ENCODE measurements at regions not wholly inside any gene's neighbourhood (a gene's known extent, or its start where the extent isn't known, plus 50 kb on each side); places are given as distances from the start of the nearest gene placed in this dataset.

DNA sequence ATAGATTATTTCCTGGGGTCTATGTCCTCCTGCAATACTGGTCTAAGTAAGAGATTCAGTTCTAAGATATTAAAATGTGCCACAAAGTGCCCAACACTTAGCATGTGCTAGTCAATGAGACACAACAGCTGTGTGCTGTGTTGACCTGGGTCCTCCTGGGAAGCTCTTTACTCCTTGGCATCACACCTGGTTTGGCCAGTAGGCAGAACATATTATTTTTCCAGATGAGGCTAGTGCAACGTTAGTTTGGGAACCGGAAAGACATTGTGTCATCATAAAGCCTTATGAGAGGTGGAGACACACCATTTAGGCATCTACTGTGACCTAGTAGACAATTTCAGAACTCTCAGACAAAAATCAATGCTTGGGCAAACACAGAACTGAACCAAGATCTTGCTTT is 197.8 kb downstream of the MID1IP1 start:
- DNase-seq (ENCODE audit: low read depth, low spot score), result no peak
- in situ Hi-C loops (cut with HindIII; ENCODE audit: low sequenced_read_pairs), result no loop called here

DNA sequence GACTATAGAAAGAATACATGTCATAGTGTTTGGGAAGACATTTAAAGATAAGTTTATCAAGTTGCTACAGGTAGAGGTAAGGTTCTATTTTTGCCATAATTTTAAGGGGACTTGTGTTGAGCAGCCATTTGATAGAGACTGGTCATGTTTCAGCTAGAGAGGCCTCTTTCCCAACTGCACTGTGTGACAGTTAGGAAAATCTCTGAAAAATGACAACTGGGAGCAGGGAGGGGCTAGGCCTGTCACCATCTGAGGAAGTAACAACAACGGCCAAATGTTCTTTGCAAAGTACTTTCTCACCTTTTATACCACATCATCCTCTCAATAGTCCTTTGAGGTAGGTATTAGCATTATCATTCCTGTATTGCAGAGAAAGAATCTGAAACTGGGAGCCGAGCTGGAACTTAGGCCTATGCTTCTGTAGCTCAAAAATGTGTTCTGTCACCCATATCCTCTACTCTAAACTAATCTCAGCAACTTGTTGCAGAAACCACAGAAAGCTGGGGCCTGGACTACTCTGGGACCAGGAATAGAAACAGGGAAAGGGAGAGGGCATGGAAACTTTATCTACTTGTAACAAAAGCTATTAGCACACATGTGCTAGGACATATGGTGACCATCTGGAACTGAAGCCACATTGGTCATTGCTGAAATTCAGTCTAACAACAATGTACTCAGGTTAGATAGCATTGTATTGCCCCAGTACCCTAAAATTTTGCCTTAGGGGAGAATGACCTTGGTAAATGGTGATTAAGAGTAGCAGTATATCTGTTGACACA is 198.9 kb downstream of the MID1IP1 start:
- in situ Hi-C loops (cut with HindIII; ENCODE audit: low sequenced_read_pairs), result no loop called here
- DNase-seq (ENCODE audit: low read depth, low spot score), result no peak
- no peak overlapping the region for H3K4me3 ChIP-seq (ENCODE audit: low read depth, low read length)
- TF ChIP-seq, protein P1, sequence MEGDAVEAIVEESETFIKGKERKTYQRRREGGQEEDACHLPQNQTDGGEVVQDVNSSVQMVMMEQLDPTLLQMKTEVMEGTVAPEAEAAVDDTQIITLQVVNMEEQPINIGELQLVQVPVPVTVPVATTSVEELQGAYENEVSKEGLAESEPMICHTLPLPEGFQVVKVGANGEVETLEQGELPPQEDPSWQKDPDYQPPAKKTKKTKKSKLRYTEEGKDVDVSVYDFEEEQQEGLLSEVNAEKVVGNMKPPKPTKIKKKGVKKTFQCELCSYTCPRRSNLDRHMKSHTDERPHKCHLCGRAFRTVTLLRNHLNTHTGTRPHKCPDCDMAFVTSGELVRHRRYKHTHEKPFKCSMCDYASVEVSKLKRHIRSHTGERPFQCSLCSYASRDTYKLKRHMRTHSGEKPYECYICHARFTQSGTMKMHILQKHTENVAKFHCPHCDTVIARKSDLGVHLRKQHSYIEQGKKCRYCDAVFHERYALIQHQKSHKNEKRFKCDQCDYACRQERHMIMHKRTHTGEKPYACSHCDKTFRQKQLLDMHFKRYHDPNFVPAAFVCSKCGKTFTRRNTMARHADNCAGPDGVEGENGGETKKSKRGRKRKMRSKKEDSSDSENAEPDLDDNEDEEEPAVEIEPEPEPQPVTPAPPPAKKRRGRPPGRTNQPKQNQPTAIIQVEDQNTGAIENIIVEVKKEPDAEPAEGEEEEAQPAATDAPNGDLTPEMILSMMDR (IDR thresholded peaks at IDR 0.05; ENCODE audit: low read depth, low read length), result no peak

More for the DNA sequence above, 197.8 kb downstream of the MID1IP1 start:
- TF ChIP-seq, protein P1 (IDR thresholded peaks at IDR 0.05; ENCODE audit: low read depth, low read length), result no peak
- no peak overlapping the region for H3K4me3 ChIP-seq (ENCODE audit: low read depth, low read length)

DNA sequence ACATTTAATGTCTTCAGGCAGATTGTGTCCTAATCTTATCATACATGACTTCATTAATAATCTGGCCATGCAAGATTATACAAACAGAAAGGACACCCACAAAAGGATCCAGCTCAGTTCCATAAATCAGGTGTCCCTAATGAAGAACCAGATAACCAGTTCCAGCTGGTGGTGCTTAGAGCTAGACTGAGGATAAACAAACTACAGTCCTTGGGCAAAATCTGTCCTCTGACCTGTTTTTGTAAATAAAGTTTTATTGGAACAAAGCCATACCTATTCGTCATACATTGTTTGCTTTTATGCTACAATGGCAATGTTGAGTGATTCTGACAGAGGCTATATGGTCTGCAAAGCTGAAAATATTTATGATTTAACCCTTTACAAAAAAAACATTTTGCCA is 199.5 kb downstream of the MID1IP1 start:
- H3K4me3 ChIP-seq (ENCODE audit: low read depth, low read length), result no peak overlapping the region
- in situ Hi-C loops (cut with HindIII; ENCODE audit: low sequenced_read_pairs), result no loop called here
- TF ChIP-seq, protein P1 (IDR thresholded peaks at IDR 0.05; ENCODE audit: low read depth, low read length), result no peak
- DNase-seq (ENCODE audit: low read depth, low spot score), result no peak

DNA sequence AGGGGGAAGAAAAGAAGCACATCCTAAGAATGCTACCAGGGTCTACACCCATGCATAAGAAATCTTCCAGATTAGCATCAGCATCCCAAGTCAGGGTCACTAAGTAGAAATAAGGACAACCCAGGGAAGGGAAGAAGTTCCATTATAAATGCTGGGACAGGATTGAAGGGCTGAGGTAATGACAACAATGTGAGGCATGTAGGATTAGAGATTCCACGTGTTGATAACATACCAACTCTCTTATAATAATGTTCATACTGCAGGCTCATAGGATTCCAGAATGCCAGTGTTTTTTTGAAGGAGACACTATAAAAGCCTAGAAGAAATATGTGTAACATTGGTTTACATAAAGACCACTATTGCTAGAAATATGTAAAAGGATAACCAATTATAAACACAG is 201.2 kb downstream of the MID1IP1 start:
- TF ChIP-seq, protein P1 (IDR thresholded peaks at IDR 0.05; ENCODE audit: low read depth, low read length), result no peak
- DNase-seq (ENCODE audit: low read depth, low spot score), result no peak
- in situ Hi-C loops (cut with HindIII; ENCODE audit: low sequenced_read_pairs), result no loop called here
- H3K4me3 ChIP-seq (ENCODE audit: low read depth, low read length), result no peak overlapping the region

DNA sequence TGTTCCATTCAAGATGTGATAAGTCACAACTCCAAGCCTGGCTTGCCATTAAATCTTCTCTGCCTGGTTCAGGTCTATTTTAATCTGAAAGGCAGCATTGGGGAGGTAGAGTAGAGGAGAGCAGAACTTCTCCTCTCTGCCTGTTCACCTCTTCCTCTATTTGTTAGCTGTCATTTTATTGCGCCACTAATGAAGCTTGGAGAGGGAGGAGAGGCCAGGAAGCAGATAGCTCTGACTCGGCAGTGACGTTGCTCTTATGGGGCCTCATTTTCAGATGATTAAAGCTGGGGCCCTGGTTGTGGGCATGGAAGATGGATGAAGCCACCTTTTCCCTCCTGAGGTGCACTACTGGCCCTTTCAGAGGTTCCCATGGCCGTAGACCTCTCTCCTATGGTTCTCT is 207.3 kb downstream of the MID1IP1 start:
- in situ Hi-C loops (cut with HindIII; ENCODE audit: low sequenced_read_pairs), result no loop called here
- H3K4me3 ChIP-seq (ENCODE audit: low read depth, low read length), result no peak overlapping the region
- TF ChIP-seq, protein P1 (IDR thresholded peaks at IDR 0.05; ENCODE audit: low read depth, low read length), result no peak
- DNase-seq (ENCODE audit: low read depth, low spot score), result no peak

DNA sequence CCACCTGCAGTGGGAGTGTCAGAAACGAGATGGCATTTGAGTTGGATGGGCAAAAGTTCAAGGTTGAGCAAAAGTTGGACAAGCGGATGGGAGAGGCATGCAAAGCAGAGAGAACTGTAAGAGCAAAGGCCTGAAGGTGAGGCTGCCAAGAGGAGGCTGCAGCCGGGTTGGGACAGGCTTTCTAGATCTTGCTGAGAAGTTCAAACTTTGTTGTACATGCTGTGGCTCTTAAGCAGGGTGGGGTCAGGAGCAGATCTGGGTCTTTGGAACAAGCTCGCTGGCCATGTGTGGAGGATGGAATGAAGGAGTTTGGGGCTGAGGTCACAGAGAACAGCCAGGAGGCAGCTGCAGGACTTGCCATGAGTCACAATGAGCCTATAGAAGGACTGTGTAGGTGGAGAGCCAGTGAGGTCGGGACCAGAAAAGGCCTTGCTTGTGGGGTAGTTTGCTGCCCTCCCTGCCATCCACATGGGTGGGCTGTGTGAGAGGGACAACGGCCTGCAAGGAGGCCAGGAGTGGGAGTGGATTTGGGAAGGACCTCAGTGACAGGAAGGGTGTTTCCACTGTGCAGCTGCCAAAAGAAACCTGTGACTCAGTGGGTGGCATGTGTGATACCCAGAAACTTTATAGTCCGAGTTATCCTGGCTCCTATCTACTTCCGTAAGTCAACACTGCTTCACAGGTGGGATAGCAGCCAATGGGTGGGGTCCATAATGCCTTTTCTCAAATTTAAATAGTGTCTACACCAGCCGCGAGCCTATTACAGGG is 210.4 kb downstream of the MID1IP1 start:
- in situ Hi-C loops (cut with HindIII; ENCODE audit: low sequenced_read_pairs), result no loop called here
- no peak overlapping the region for H3K4me3 ChIP-seq (ENCODE audit: low read depth, low read length)
- TF ChIP-seq, protein P1 (IDR thresholded peaks at IDR 0.05; ENCODE audit: low read depth, low read length), result no peak
- DNase-seq (ENCODE audit: low read depth, low spot score), result no peak
